HG02610 (cell line): ENCODE measurements at regions not wholly inside any gene's neighbourhood (a gene's known extent, or its start where the extent isn't known, plus 50 kb on each side); places are given as distances from the start of the nearest gene placed in this dataset.
"Not testable (repeated sequence)": the region's sequence is repeated elsewhere in the genome, so short reads cannot be mapped to it uniquely, and the experiment has no call there.

Experiments
- ATAC-seq: cut with Tn5 transposase; IDR thresholded peaks from one replicate; pipeline ENCODE4 v1.9.1; 2021; ENCODE audit warnings: mild to moderate bottlenecking, moderate library complexity; ENCODE audit not compliant: unreplicated experiment

DNA sequence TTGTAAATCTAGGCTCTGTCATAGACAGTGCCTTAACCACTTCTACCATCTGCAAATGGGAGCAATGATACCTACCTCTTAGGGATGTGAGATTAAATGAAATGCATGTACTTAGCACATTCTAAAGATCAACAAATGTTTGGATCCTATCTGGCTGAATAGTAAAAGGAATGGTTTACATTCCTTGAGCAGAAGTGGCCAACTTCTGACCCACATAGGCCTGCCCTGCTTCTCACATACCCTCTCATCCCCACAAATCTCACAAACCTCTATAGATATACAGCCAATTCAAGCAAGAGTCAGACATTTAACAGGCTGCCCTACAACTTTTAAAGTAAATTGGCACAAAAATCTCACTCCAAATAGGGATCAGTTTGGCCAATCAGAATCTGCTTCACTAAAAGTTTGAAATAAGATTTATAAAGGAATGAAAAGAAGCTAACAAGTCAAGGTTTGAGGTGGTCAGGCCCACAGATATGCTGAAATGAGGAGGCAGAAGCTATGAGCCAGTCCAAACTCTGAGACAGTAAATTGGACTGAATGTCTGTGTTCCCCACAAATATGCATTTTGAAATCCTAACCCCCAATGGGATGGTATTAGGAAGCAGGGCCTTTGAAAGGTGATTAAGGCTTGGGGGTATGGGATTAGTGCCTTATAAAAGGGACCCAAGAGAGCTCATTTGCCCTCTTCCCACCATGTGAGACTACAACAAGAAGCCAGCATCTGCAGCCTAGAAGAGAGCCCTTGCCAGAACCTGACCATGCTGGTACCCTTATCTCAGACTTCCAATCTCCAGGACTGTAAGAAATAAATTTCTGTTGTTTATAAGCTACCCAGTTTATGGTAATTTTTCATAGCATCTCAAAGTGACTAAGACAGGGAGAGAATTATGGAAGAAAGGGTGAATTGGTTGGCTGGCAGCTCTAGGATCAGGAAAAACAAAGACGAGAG is 227.8 kb upstream of the RBMS1 start:
- ATAC-seq: no peak

DNA sequence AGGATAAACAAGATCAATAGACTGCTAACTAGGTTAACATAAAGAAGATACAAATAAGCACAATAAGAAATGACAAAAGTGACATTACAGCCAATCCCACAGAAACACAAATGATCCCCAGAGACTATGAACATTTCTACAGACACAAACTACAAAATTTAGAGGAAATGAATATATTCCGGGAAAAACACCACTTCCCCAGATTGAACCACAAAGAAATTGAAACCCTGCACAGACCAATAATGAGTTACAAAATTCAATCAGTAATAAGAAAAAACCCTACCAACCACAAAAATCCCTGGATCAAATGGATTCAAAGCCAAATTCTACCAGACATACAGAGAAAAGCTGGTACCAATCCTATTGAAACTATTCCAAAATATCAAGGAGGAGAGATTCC is 232.4 kb upstream of the RBMS1 start:
- ATAC-seq: no peak

DNA sequence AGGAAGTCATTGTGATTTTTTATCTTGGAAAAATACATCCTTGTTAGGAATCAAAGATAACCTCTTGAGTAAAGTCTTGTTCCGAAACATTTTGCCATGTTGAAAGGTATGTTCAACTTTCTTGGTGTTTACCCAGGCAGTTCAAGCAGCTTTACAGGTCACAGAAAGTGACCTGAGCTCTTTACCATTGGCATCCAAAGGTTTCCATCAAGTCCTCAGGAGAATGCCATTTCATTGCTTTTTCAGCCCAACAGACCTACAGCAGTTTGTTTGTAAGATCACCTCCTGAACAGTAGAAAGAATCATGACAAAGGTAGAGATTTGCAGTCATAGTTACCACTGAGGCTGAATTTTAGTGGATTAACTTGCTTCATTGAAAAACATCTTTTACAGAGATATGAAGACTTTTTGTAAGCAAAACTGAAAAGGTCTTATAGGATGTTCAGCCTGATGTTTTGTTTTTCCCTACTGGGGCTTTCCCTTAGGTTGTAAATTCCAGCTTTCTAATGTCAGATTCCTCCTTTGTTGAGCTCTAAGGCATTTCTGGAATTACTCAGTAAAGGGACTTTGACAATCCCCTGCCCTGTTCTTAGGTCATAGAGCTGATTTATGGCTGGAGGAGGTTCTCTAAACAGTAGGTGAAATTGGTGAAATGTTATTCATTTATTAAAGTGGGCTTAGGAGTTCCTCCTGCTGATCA is 236.8 kb upstream of the RBMS1 start:
- no peak for ATAC-seq

GRCh38 chr2:160731415-160731814 is 237.8 kb upstream of the RBMS1 start:
- ATAC-seq: no peak

DNA sequence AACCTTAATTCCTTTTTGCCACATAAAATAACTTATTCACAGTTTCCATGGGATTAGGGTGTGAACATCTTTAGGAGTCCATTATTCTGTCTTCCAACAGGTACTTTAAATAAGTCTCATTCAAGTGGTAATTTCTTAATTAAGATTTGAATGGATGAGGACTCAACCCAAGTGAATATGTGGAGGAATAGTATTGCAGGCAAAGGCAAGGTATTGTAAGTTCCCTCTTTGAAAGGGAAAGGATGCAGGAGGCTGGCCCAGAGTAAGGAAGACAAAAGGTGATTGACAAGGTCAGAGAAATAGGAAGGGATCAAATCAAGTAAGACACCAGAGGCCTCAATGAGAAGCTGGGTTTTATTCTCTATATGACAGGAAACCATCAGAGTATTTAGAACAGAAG is 238.2 kb upstream of the RBMS1 start:
- ATAC-seq: no peak

- no peak for ATAC-seq
Measured at GRCh38 chr2:160735696-160736095, 242.1 kb upstream of the RBMS1 start.

- no peak for ATAC-seq
Measured at GRCh38 chr2:160736148-160737028, 242.8 kb upstream of the RBMS1 start.

DNA sequence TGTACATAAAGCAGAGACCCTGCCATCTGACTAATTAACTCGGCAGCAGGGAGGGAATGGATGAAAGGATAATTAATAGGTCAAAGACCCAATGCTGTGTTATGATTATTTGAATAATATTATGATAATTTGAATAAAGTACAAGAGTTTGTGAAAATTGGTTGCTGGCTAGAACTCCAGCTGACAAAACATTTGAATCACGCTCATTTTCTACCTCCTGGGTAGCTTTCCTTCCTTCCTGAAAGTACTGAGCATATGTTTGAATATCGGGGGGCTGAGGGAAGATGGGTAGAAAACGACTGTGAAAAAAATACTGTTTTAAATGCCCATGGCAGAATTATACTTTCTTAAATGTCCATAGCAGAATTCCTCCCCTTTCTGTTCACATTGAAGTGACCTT is 243.6 kb upstream of the RBMS1 start:
- ATAC-seq: no peak

DNA sequence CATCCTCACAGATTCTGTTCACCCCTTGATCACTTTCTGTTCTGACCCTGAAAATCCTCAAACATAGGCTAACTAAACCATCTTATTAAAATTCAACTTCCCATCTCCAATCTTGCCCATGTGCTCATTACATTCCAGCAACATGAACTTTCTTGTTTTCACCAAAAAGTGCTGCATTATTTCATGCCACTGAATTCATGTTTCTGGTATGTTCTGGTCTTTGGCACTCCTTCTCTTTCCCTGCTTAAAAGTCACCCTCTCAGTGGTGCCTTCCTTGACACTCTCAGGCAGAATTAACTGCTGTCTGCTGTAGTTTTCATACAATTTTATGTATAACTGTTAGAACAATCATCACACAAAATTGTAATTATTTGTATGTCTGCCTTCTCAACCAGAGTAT is 247.7 kb upstream of the RBMS1 start:
- ATAC-seq: no peak

- no peak for ATAC-seq
Measured at GRCh38 chr2:160741815-160742214, 248.2 kb upstream of the RBMS1 start.

DNA sequence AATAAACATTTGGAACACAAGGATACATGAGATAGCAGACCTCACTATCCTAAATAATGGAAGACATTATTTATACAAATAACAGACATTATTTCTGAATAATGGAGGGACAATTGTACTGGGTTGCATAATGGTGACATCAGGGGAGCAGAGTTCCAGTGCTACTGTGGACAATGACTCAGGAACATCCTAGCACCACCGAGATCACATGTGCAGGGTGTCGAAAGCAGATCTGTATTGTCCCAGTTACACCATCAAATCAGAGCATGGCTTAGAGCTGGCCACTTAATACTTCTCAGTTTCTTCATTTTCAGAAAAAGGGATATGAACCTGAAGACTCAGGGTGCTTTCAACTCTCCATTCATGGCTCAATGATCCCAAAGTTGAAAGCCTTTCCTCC is 249.1 kb upstream of the RBMS1 start:
- ATAC-seq: no peak

DNA sequence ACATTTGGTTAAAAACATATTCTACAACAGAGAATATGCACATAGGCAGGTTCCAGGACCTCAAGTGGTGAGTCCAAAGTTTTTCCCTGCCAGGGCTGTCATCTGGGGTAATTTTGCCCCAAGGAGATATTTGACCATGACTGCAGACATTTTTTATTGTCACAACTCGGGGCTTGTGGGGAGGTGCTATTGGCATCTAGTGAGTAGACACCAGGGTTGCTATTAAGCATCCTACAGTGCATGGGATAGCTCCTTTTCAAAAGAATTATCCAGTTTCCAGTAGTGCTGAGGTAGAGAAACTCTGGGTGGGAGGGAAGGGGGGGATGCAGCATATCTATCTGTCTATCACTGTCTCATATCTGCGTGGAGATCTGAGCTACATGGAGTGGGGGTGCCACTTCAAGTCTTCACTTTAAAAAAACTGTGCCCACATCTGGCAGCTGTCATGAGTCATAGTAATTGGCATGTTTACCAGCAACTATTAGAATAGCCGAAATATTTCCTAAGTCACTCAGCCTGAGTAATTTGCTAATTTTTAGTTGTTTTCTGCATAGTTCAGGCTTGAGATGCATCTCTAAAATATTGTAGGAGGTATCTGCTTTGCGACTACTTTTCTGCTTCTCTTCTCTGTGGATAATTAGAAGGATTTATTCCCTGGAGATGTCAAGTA is 254.0 kb upstream of the RBMS1 start:
- no peak for ATAC-seq

- ATAC-seq: no peak
Measured at GRCh38 chr2:160751021-160751420, 257.4 kb upstream of the RBMS1 start.

GRCh38 chr2:160752475-160753330 is 259.1 kb upstream of the RBMS1 start:
- no peak for ATAC-seq

DNA sequence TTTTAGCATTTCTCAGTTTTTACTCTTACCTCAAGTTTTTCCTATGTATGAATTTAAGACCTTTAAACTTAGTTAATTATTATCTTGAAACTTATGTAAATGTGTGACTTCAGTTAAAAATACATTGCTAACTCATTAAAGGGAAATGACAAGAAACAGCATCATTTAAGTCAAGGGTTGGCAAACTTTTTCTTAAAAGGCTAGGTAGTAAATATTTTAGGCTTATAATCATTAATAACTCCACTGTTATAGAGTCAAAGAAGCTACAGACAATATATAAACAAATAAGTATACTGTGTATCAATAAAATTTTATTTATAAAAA is 259.7 kb upstream of the RBMS1 start:
- ATAC-seq: no peak

GRCh38 chr2:160753960-160754359 is 260.4 kb upstream of the RBMS1 start:
- no peak for ATAC-seq

DNA sequence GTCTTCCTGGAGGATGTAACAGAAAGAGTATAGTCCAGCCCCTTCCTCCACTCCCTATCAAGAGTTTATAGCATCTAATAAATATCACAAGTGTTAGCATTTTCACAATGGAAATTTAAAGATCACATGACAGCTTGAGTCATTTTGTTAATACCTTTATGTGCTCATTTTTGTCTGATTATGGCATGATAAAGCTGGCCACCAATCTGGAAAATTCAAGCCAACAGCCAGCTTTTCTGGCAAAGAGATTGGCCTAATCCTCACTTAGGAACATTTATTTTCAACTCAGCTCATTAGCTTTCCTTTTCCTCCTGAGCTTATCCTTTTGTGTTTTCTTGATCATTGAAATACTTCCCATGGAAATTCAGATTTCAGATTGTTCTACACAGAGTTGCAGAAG is 262.9 kb upstream of the RBMS1 start:
- ATAC-seq: no peak

GRCh38 chr2:160762493-160763128 is 269.0 kb upstream of the RBMS1 start:
- ATAC-seq: not testable (repeated sequence)

DNA sequence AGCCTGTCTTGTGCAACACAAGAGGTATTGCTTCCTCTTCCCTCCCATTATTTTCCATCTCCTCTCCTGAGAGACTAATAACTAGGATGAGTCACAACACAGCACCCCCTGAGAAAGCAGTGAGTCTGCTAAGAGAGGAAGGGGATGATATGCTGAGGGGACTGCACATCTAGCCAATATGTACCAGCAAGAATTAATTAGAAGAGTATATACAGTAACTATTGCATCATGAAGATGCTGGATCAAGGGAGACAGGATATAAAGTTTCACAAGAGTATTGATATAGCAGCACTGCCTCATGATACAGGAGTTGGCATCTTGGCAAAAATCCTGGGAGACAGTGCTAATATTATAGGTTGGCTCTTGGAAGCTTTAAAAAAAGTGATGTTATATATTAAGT is 289.9 kb upstream of the RBMS1 start:
- ATAC-seq: no peak
